GM19351 (cell line): ENCODE measurements at regions not wholly inside any gene's neighbourhood (a gene's known extent, or its start where the extent isn't known, plus 50 kb on each side); places are given as distances from the start of the nearest gene placed in this dataset.

ENCODE experiments used
- ATAC-seq: cut with Tn5 transposase; IDR thresholded peaks from one replicate; pipeline ENCODE4 v1.9.1; 2021; ENCODE audit warnings: mild to moderate bottlenecking, moderate library complexity; ENCODE audit not compliant: unreplicated experiment

GRCh38 chrX:36436361-36436760 lies 516.8 kb downstream of the CFAP47 start:
- ATAC-seq: no peak

GRCh38 chrX:36443007-36443406 lies 523.5 kb downstream of the CFAP47 start:
- ATAC-seq: no peak

DNA sequence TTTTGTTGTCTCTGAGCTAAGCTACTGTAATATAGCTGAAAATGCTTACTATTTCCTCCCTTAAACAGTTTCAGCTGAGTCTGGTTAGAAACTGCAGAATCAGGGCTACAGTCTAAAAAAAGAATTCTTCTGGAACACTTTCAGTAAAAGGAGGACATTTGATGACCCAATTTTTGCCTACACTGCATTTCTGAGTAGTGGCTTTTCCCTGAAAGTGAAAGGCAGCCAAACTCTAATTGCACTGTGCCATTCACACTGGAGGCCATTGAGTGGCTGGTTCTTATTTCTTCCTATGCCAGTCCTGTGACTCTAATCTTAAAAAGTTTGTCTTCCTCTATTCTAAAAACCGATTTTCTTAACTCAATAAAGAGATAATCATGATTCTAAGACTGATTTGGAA lies 526.0 kb downstream of the CFAP47 start:
- ATAC-seq: no peak

GRCh38 chrX:36462142-36462541 lies 542.6 kb downstream of the CFAP47 start:
- ATAC-seq: no peak

GRCh38 chrX:36480441-36480990 lies 527.6 kb upstream of the FAM47C start:
- no peak for ATAC-seq

GRCh38 chrX:36501169-36501702 lies 506.9 kb upstream of the FAM47C start:
- ATAC-seq: no peak

DNA sequence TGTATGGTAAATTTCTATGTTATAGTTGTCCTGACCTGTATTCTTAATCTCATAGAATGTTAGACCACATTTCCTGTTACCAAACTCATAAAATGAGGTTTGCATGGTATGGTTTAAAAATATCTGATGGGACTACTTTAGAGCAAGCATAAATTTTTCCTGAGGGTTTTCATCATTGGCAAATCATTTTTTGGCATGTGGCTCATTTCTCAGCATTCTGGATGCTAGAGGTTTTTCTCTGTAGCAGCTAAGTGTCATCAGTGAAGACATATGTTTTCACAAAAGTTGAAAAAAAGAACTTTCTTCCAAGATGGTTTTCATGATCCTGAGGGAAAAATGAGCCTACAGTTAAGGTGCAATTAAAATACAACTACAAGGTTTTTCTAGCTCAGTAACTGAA lies 503.5 kb upstream of the FAM47C start:
- no peak for ATAC-seq

GRCh38 chrX:36508042-36508441 lies 500.1 kb upstream of the FAM47C start:
- ATAC-seq: no peak

DNA sequence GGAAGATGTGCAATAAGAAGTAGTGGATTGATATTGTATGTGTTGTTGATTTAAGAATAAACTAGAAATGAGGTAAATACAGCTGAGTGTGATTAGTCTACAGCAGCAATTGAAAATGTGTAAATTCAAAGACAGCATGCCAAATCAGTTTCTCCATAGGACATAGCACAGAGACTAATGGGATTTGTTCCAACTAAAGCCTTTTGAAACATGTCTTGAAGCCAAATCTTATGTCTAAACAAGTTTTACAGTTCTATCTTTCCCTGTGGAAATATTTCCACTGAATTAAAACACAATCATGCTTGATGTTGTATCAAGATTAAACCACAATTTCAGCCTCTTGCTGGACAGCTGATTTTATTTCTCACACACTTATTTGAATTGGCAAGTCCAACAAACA lies 497.4 kb upstream of the FAM47C start:
- no peak for ATAC-seq

DNA sequence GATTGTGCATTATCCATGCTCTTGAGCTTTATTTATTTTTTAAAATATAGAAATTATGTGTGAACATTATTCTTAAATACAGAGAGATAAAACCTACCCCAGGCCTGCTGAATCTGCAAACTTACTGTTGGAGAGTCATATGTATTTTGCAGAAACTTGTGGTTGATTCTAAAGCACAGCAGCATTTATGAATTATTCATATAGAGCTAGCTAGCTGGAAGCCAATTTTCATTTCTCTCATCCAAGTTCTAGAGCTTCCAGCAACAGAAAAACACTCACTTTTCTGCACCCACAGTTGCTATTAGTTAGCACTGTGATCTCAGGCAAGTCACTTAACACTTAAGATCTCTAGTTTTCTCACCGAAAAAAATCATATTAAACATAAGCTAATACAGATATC lies 479.5 kb upstream of the FAM47C start:
- no peak for ATAC-seq

GRCh38 chrX:36534900-36535299 lies 473.3 kb upstream of the FAM47C start:
- no peak for ATAC-seq

GRCh38 chrX:36543499-36543898 lies 464.7 kb upstream of the FAM47C start:
- ATAC-seq: no peak

GRCh38 chrX:36562986-36563385 lies 445.2 kb upstream of the FAM47C start:
- no peak for ATAC-seq

- no peak for ATAC-seq
These were observed 439.2 kb upstream of the FAM47C start for GRCh38 chrX:36568946-36569345.

- no peak for ATAC-seq
These were observed 434.4 kb upstream of the FAM47C start for GRCh38 chrX:36573720-36574119.

DNA sequence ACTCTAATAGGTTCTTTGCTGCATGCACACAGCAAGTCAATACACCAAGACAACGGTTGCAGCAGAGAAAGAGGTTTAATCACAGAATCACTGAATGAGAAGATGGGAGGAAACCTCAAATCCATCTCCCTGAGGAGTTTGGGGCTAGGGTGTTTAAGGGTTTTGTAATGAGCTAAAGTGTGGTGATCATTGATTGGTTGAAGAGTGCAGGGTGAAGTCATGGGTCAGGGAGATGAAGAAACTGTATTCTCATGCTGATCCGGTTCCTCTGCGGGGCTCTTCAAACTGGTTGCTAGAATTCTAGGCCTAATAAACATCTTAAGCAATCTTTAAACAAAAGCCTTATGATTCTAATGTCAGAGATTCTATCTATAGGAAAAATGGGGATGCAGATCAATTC lies 432.5 kb upstream of the FAM47C start:
- ATAC-seq: no peak

DNA sequence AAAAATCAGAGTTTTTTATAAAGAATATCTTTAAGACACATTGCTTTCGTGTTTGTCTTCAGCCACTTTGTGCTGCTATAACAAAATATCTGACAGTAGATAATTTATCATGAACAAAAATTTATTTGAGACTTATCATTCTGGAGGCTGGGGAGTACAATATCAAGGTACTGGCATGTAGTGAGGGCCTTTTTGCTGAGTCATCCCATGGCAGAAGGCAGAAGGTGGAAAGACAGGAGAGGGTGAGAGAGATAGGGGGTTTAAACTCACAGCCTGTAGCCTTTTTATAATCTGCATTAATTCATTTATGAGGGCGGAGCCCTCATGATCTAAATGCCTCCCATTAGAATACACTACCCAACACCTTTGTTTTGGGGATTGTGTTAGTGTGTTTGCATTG lies 431.2 kb upstream of the FAM47C start:
- no peak for ATAC-seq

- no peak for ATAC-seq
These were observed 427.1 kb upstream of the FAM47C start for GRCh38 chrX:36581030-36581429.

GRCh38 chrX:36583674-36584073 lies 424.5 kb upstream of the FAM47C start:
- ATAC-seq: no peak

- ATAC-seq: no peak
These were observed 398.3 kb upstream of the FAM47C start for GRCh38 chrX:36609616-36610585.

DNA sequence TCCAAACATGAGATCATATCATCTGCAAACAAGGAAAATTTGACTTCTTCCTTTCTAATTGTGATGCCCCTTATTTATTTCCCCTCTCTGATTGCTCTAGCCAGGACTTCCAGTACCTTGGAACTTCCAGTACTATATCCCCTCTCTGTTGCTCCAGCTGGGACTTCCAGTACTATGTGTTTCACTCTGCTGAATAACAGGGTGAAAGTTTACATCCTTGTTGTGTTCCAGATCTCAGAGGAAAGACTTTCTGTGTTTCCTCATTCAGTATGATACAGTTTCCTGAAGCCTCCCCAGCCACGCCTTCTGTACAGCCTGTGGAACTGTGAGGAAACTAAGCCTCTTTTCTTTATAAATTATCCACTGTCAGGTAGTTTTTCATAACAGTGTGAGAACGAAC lies 381.3 kb upstream of the FAM47C start:
- no peak for ATAC-seq

GRCh38 chrX:36640232-36640631 lies 367.9 kb upstream of the FAM47C start:
- no peak for ATAC-seq
